Activated T-cell treated with anti-CD3 and anti-CD28 coated beads, Interleukin-2, amount 50 U/mL, for 4 hours (primary cell): ENCODE measurements at regions not wholly inside any gene's neighbourhood (a gene's known extent, or its start where the extent isn't known, plus 50 kb on each side); places are given as distances from the start of the nearest gene placed in this dataset.

Source experiments
- ATAC-seq, 2 donors: fragments of 200-7000 bp; cut with Tn5 transposase; one replicate each; pipeline ENCODE4 v1.10.0; 2021
- DNase-seq: peaks from one replicate; pipeline ENCODE4 v3.0.0-alpha.2; 2020
- H3K27me3 Mint-ChIP-seq: one replicate; pipeline ENCODE4 v1.8.0; 2021; ENCODE audit warnings: low read depth, mixed read lengths
- H3K36me3 Mint-ChIP-seq: one replicate; pipeline ENCODE4 v1.8.0; 2022; ENCODE audit warnings: mixed read lengths; ENCODE audit not compliant: insufficient read depth
- H3K4me1 Mint-ChIP-seq: one replicate; pipeline ENCODE4 v1.8.0; 2021; ENCODE audit warnings: low read depth, mixed read lengths
- H3K4me3 Mint-ChIP-seq: one replicate; pipeline ENCODE4 v1.8.0; 2021; ENCODE audit warnings: mild to moderate bottlenecking, moderate library complexity, mixed read lengths
- H3K9me3 Mint-ChIP-seq: one replicate; pipeline ENCODE4 v1.8.0; 2021; ENCODE audit warnings: mixed read lengths

- Mint-ChIP-seq H3K36me3 (no peaks in the 10 kb centered on the region), H3K27me3 (peaks cover 18% of the 10 kb centered on the region), H3K4me3 (no peak overlapping the region), H3K9me3 (peaks cover 31% of the 10 kb centered on the region), H3K4me1 (no peaks in the 10 kb centered on the region)
- no peak for ATAC-seq
- no peak for DNase-seq
These were observed 384.0 kb upstream of the RORA start for GRCh38 chr15:61613138-61613537.

- Mint-ChIP-seq H3K36me3 (no peaks in the 10 kb centered on the region), H3K27me3 (peaks cover 17% of the 10 kb centered on the region), H3K9me3 (peaks cover 22% of the 10 kb centered on the region), H3K4me3 (no peak overlapping the region), H3K4me1 (no peaks in the 10 kb centered on the region)
- DNase-seq (no peak), ATAC-seq (no peak)
These were observed 383.0 kb upstream of the RORA start for GRCh38 chr15:61612111-61612510.

- DNase-seq (no peak), ATAC-seq (no peak)
- Mint-ChIP-seq H3K4me3 (no peak overlapping the region), H3K36me3 (no peaks in the 10 kb centered on the region), H3K9me3 (no peaks in the 10 kb centered on the region), H3K4me1 (no peaks in the 10 kb centered on the region), H3K27me3 (peaks cover 23% of the 10 kb centered on the region)
These were observed 376.2 kb upstream of the RORA start for GRCh38 chr15:61605343-61605742.

GRCh38 chr15:61598655-61599054 is 369.6 kb upstream of the RORA start:
- Mint-ChIP-seq H3K9me3 (no peaks in the 10 kb centered on the region), H3K4me3 (no peak overlapping the region), H3K36me3 (no peaks in the 10 kb centered on the region), H3K27me3 (peaks cover 6% of the 10 kb centered on the region), H3K4me1 (no peaks in the 10 kb centered on the region)
- ATAC-seq: no peak
- no peak for DNase-seq

GRCh38 chr15:61584410-61584809 is 355.3 kb upstream of the RORA start:
- H3K36me3 Mint-ChIP-seq: no peaks in the 10 kb centered on the region
- H3K27me3 Mint-ChIP-seq: peaks cover 15% of the 10 kb centered on the region
- no peak for DNase-seq
- no peak for ATAC-seq
- H3K4me1 Mint-ChIP-seq: no peaks in the 10 kb centered on the region
- no peak overlapping the region for H3K4me3 Mint-ChIP-seq
- peaks cover 8% of the 10 kb centered on the region for H3K9me3 Mint-ChIP-seq

GRCh38 chr15:61582092-61582491 is 353.0 kb upstream of the RORA start:
- ATAC-seq: no peak
- no peaks in the 10 kb centered on the region for H3K4me1 Mint-ChIP-seq
- no peaks in the 10 kb centered on the region for H3K36me3 Mint-ChIP-seq
- no peak overlapping the region for H3K4me3 Mint-ChIP-seq
- H3K9me3 Mint-ChIP-seq: peaks cover 8% of the 10 kb centered on the region
- no peak for DNase-seq
- peaks cover 12% of the 10 kb centered on the region for H3K27me3 Mint-ChIP-seq

- ATAC-seq (no peak), DNase-seq (no peak)
- Mint-ChIP-seq H3K27me3 (peaks cover 15% of the 10 kb centered on the region), H3K9me3 (peaks cover 5% of the 10 kb centered on the region), H3K36me3 (no peaks in the 10 kb centered on the region), H3K4me3 (no peak overlapping the region), H3K4me1 (no peaks in the 10 kb centered on the region)
These were observed 346.5 kb upstream of the RORA start for GRCh38 chr15:61575597-61575996.

- H3K4me3 Mint-ChIP-seq: no peak overlapping the region
- H3K9me3 Mint-ChIP-seq: no peaks in the 10 kb centered on the region
- H3K36me3 Mint-ChIP-seq: no peaks in the 10 kb centered on the region
- no peak for DNase-seq
- peaks cover 6% of the 10 kb centered on the region for H3K27me3 Mint-ChIP-seq
- no peak for ATAC-seq
- H3K4me1 Mint-ChIP-seq: no peaks in the 10 kb centered on the region
These were observed 341.9 kb upstream of the RORA start for GRCh38 chr15:61571026-61571425.

- H3K4me1 Mint-ChIP-seq: no peaks in the 10 kb centered on the region
- no peak for ATAC-seq
- no peaks in the 10 kb centered on the region for H3K9me3 Mint-ChIP-seq
- no peak overlapping the region for H3K4me3 Mint-ChIP-seq
- DNase-seq: no peak
- peaks cover 22% of the 10 kb centered on the region for H3K27me3 Mint-ChIP-seq
- H3K36me3 Mint-ChIP-seq: no peaks in the 10 kb centered on the region
These were observed 335.7 kb upstream of the RORA start for GRCh38 chr15:61564785-61565184.

GRCh38 chr15:61558172-61559136 is 329.4 kb upstream of the RORA start:
- no peaks in the 10 kb centered on the region for H3K9me3 Mint-ChIP-seq
- ATAC-seq (no peak), DNase-seq (no peak)
- H3K4me1 Mint-ChIP-seq: no peaks in the 10 kb centered on the region
- peaks cover 15% of the 10 kb centered on the region for H3K27me3 Mint-ChIP-seq
- no peak overlapping the region for H3K4me3 Mint-ChIP-seq
- no peaks in the 10 kb centered on the region for H3K36me3 Mint-ChIP-seq

GRCh38 chr15:61556037-61556648 is 327.0 kb upstream of the RORA start:
- Mint-ChIP-seq H3K27me3 (peaks cover 7% of the 10 kb centered on the region), H3K36me3 (no peaks in the 10 kb centered on the region), H3K4me1 (no peaks in the 10 kb centered on the region), H3K4me3 (no peak overlapping the region), H3K9me3 (no peaks in the 10 kb centered on the region)
- DNase-seq (no peak), ATAC-seq (peak in 1 of 2 donors; percentile 46)

GRCh38 chr15:61549727-61550126 is 320.6 kb upstream of the RORA start:
- Mint-ChIP-seq H3K9me3 (no peaks in the 10 kb centered on the region), H3K4me1 (no peaks in the 10 kb centered on the region), H3K4me3 (no peak overlapping the region), H3K36me3 (no peaks in the 10 kb centered on the region), H3K27me3 (peaks cover 1% of the 10 kb centered on the region)
- ATAC-seq (no peak), DNase-seq (no peak)

- no peak for DNase-seq
- Mint-ChIP-seq H3K4me1 (no peaks in the 10 kb centered on the region), H3K27me3 (peaks cover 1% of the 10 kb centered on the region), H3K9me3 (no peaks in the 10 kb centered on the region), H3K4me3 (no peak overlapping the region), H3K36me3 (no peaks in the 10 kb centered on the region)
- ATAC-seq: no peak
These were observed 316.7 kb upstream of the RORA start for GRCh38 chr15:61545763-61546162.

- no peaks in the 10 kb centered on the region for H3K4me1 Mint-ChIP-seq
- peaks cover 7% of the 10 kb centered on the region for H3K27me3 Mint-ChIP-seq
- no peaks in the 10 kb centered on the region for H3K9me3 Mint-ChIP-seq
- DNase-seq: no peak
- H3K4me3 Mint-ChIP-seq: no peak overlapping the region
- no peaks in the 10 kb centered on the region for H3K36me3 Mint-ChIP-seq
- ATAC-seq: no peak
These were observed 312.4 kb upstream of the RORA start for GRCh38 chr15:61541516-61541915.

- H3K9me3 Mint-ChIP-seq: no peaks in the 10 kb centered on the region
- ATAC-seq (no peak), DNase-seq (no peak)
- peaks cover 17% of the 10 kb centered on the region for H3K27me3 Mint-ChIP-seq
- H3K36me3 Mint-ChIP-seq: no peaks in the 10 kb centered on the region
- H3K4me1 Mint-ChIP-seq: no peaks in the 10 kb centered on the region
- no peak overlapping the region for H3K4me3 Mint-ChIP-seq
These were observed 308.2 kb upstream of the RORA start for GRCh38 chr15:61537337-61537736.
